Cardiac muscle cell (in vitro differentiated cells and primary cell): ENCODE measurements at regions not wholly inside any gene's neighbourhood (a gene's known extent, or its start where the extent isn't known, plus 50 kb on each side); places are given as distances from the start of the nearest gene placed in this dataset.
A peak's percentile ranks its signal among the peaks of the same experiment; 100 is the strongest.

Experiments
- DNase-seq, 2 donors: peaks; one replicate each; pipeline versions ENCODE4 v3.0.0 to v3.0.0-alpha.2; 2010 to 2017; ENCODE audit warnings: low read depth in 1 of 2, low spot score in 1 of 2
- H3K27ac ChIP-seq: fragments of 200-600 bp; sonication (generic); 2 replicates; pipeline ENCODE4 v1.5.1; 2016
- H3K27me3 ChIP-seq: fragments of 200-600 bp; sonication (generic); 2 replicates; pipeline ENCODE4 v1.6.0; 2016; ENCODE audit warnings: control low read depth
- H3K36me3 ChIP-seq: fragments of 200-600 bp; sonication (generic); 2 replicates; pipeline ENCODE4 v1.5.1; 2016; ENCODE audit warnings: control low read depth
- H3K4me1 ChIP-seq: fragments of 200-600 bp; sonication (generic); 2 replicates; pipeline ENCODE4 v1.8.1; 2017; ENCODE audit warnings: low read depth, mild to moderate bottlenecking, mixed run types
- H3K4me3 ChIP-seq: fragments of 200-600 bp; sonication (generic); 2 replicates; pipeline ENCODE4 v1.5.1; 2016; ENCODE audit warnings: mild to moderate bottlenecking
- H3K9me3 ChIP-seq: fragments of 200-600 bp; sonication (generic); 2 replicates; pipeline ENCODE4 v1.5.1; 2017; ENCODE audit warnings: low read depth, mild to moderate bottlenecking, control low read depth
- CTCF ChIP-seq: IDR thresholded peaks from 2 replicates; pipeline ENCODE4 v1.5.1; 2012; ENCODE audit warnings: low read depth, mild to moderate bottlenecking, low read length

- Histone ChIP-seq H3K9me3 (no peaks in the 10 kb centered on the region), H3K27ac (no peak overlapping the region), H3K4me3 (no peak overlapping the region), H3K4me1 (peaks cover 20% of the 10 kb centered on the region), H3K27me3 (no peaks in the 10 kb centered on the region), H3K36me3 (no peaks in the 10 kb centered on the region)
- TF ChIP-seq CTCF, result no peak
- no peak for DNase-seq
Measured at GRCh38 chr1:55820501-55820900, 605.3 kb upstream of the USP24 start.

GRCh38 chr1:55819011-55819410, 603.8 kb upstream of the USP24 start:
- peaks cover 16% of the 10 kb centered on the region for H3K4me1 ChIP-seq
- H3K27me3 ChIP-seq, result no peaks in the 10 kb centered on the region
- H3K36me3 ChIP-seq, result no peaks in the 10 kb centered on the region
- H3K4me3 ChIP-seq, result no peak overlapping the region
- no peaks in the 10 kb centered on the region for H3K9me3 ChIP-seq
- H3K27ac ChIP-seq, result no peak overlapping the region
- DNase-seq, result no peak
- TF ChIP-seq CTCF, result no peak

GRCh38 chr1:55816456-55817426, 601.6 kb upstream of the USP24 start:
- no peaks in the 10 kb centered on the region for H3K36me3 ChIP-seq
- H3K9me3 ChIP-seq, result no peaks in the 10 kb centered on the region
- no peaks in the 10 kb centered on the region for H3K27me3 ChIP-seq
- H3K4me1 ChIP-seq, result peaks cover 4% of the 10 kb centered on the region
- H3K27ac ChIP-seq, result no peak overlapping the region
- TF ChIP-seq CTCF, result no peak
- DNase-seq, result peak in 1 of 2 donors; percentile 40
- H3K4me3 ChIP-seq, result no peak overlapping the region

GRCh38 chr1:55815745-55816455, 600.7 kb upstream of the USP24 start:
- Histone ChIP-seq H3K27ac (no peak overlapping the region), H3K27me3 (no peaks in the 10 kb centered on the region), H3K9me3 (no peaks in the 10 kb centered on the region), H3K4me3 (no peak overlapping the region), H3K36me3 (no peaks in the 10 kb centered on the region), H3K4me1 (peaks cover 4% of the 10 kb centered on the region)
- DNase-seq, result no peak
- no peak for TF ChIP-seq CTCF

- Histone ChIP-seq H3K9me3 (no peaks in the 10 kb centered on the region), H3K27ac (no peak overlapping the region), H3K27me3 (no peaks in the 10 kb centered on the region), H3K36me3 (no peaks in the 10 kb centered on the region), H3K4me1 (peaks cover 4% of the 10 kb centered on the region), H3K4me3 (no peak overlapping the region)
- TF ChIP-seq CTCF, result no peak
- DNase-seq, result no peak
Measured at GRCh38 chr1:55814967-55815366, 599.8 kb upstream of the USP24 start.
